ENCODE measurements at regions not wholly inside any gene's neighbourhood (a gene's known extent, or its start where the extent isn't known, plus 50 kb on each side); places are given as distances from the start of the nearest gene placed in this dataset.

- TF ChIP-seq POLR2A (IDR thresholded peaks at IDR 0.05) (no peak), CTCF (IDR thresholded peaks at IDR 0.05 in 4 of 5, conservative IDR thresholded peaks at IDR 0.05 in 1 of 5) (no peak)
Measured at GRCh38 chr15:96583671-96584070, 253.2 kb downstream of the NR2F2 start.

Measured in gastrocnemius medialis (tissue), 4 donors.